Small intestine (tissue), 7 donors: ENCODE measurements at regions not wholly inside any gene's neighbourhood (a gene's known extent, or its start where the extent isn't known, plus 50 kb on each side); places are given as distances from the start of the nearest gene placed in this dataset.
"Not testable (repeated sequence)": the region's sequence is repeated elsewhere in the genome, so short reads cannot be mapped to it uniquely, and the experiment has no call there.

Experiments used
- DNase-seq, 2 donors: peaks; one replicate each; pipeline versions ENCODE4 v3.0.0 to v3.0.0-alpha.2; 2013
- FAIRE-seq: peaks from 2 replicates; lab custom pipeline; 2012; peaks lifted over from hg19 to GRCh38; lab: Jason Lieb, UNC
- H3K27ac ChIP-seq, 3 donors: one replicate each; pipeline ENCODE4 v1.5.1; 2013; ENCODE audit warnings: low read length in 2 of 3, mild to moderate bottlenecking in 2 of 3, control low read depth in 1 of 3, inconsistent platforms in 1 of 3, low read depth in 1 of 3, moderate library complexity in 1 of 3
- H3K27me3 ChIP-seq, 3 donors: one replicate each; pipeline ENCODE4 v1.6.1; 2013; ENCODE audit warnings: low read length in 3 of 3, inconsistent platforms in 1 of 3; ENCODE audit not compliant: control insufficient read depth in 3 of 3, insufficient read depth in 3 of 3
- H3K36me3 ChIP-seq, 3 donors: one replicate each; pipeline ENCODE4 v1.6.1; 2013; ENCODE audit warnings: low read length in 3 of 3, inconsistent platforms in 1 of 3, low read depth in 1 of 3, mild to moderate bottlenecking in 1 of 3, moderate library complexity in 1 of 3; ENCODE audit not compliant: control insufficient read depth in 3 of 3, insufficient read depth in 2 of 3
- H3K4me1 ChIP-seq, 3 donors: one replicate each; pipeline ENCODE4 v1.6.1; 2013; ENCODE audit warnings: low read length in 2 of 3, inconsistent platforms in 1 of 3, low read depth in 1 of 3, mild to moderate bottlenecking in 1 of 3, moderate library complexity in 1 of 3; ENCODE audit not compliant: control insufficient read depth in 3 of 3, insufficient read depth in 2 of 3
- H3K4me3 ChIP-seq, 3 donors: one replicate each; pipeline ENCODE4 v1.5.1; 2013; ENCODE audit warnings: low read length in 3 of 3, control low read depth in 1 of 3, inconsistent platforms in 1 of 3, low read depth in 1 of 3, mild to moderate bottlenecking in 1 of 3, moderate library complexity in 1 of 3
- H3K9me3 ChIP-seq, 2 donors: one replicate each; pipeline ENCODE4 v1.6.1; 2013; ENCODE audit warnings: low read depth in 1 of 2, low read length in 1 of 2; ENCODE audit not compliant: control insufficient read depth in 2 of 2, insufficient read depth in 1 of 2
- WGBS, 3 donors: extraction: QIAGEN DNeasy Blood & Tissue Kit; methylation state at CpG; one replicate each; pipeline ENCODE4 v1.1.7; 2013; 5-methylcytosine and 5-hydroxymethylcytosine counted together
- donor health status: healthy with polysubstance abuse.
- donor health status: control.
- donor health status: control.
- donor health status: Bipolar disorder and iron deficiency.
- donor health status: healthy.

- Histone ChIP-seq H3K4me1 (peaks cover 0 to 3% (median 0%) of the 10 kb centered on the region in 3 donors), H3K27me3 (no peaks in the 10 kb centered on the region), H3K4me3 (no peak overlapping the region), H3K27ac (no peak overlapping the region), H3K9me3 (peaks cover 0 to 5% of the 10 kb centered on the region in 2 donors), H3K36me3 (no peaks in the 10 kb centered on the region)
- peak; percentile 86 for FAIRE-seq
- no peak for DNase-seq
These were observed 130.4 kb downstream of the MSL3 start for GRCh38 chrX:11888421-11888820.

DNA sequence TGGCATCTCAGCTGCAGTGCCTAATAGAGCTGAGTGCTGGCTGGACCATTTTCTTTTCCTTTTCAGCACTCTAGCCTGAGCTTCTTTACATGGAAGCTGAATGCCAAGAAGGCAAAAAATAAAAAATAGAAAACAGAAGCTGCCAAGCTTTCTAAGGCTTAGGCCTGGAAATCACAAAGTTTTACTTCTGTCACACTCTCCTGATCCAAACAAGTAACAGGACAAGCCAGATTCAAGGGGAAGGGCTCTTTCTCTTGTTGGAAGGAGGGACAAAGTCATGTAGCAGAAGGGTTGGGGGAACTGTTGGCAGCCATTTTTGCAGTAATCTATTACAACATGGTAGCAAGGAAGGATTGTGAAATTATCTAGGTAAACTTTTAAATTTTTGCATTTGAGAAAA is 131.8 kb downstream of the MSL3 start:
- H3K36me3 ChIP-seq, result no peaks in the 10 kb centered on the region
- FAIRE-seq, result no peak
- H3K27me3 ChIP-seq, result no peaks in the 10 kb centered on the region
- H3K9me3 ChIP-seq, result peaks cover 0 to 5% of the 10 kb centered on the region in 2 donors
- H3K4me1 ChIP-seq, result peaks cover 0 to 8% (median 0%) of the 10 kb centered on the region in 3 donors
- no peak overlapping the region for H3K4me3 ChIP-seq
- no peak for DNase-seq
- H3K27ac ChIP-seq, result no peak overlapping the region

DNA sequence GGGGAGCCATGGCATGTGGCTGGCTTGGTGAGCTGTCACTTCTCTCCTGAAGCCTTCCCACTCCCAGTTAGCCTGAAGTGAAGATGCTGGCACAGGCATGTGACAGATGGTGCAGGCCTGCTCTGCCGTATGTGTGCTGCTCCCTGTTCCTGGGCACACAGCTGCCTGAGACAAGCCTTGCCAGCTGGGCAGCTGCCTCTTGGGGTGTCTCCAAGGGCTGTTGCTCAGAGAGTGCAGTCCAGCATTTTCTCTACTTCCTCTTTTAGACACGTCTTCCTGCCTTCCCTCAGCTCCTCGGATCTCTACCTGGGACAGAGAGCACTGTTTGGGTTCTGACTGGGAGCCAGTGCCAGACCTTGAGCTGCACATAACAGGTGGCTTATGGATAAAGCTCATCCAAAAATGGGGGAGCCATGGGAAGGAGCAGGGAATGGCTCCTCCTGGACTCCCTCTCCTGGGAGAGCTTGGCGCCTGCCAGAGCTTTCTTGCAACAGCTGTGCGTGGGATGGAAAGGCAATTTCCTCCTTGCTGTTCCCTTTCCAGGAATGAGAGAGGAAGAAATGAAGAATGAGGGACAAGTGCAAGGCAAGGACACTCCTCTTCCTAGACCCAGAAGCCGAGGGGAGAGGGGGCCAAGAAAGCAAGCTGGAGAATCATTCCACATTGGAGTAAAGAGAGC is 132.9 kb downstream of the MSL3 start:
- no peak for FAIRE-seq
- H3K4me3 ChIP-seq, result no peak overlapping the region

DNA sequence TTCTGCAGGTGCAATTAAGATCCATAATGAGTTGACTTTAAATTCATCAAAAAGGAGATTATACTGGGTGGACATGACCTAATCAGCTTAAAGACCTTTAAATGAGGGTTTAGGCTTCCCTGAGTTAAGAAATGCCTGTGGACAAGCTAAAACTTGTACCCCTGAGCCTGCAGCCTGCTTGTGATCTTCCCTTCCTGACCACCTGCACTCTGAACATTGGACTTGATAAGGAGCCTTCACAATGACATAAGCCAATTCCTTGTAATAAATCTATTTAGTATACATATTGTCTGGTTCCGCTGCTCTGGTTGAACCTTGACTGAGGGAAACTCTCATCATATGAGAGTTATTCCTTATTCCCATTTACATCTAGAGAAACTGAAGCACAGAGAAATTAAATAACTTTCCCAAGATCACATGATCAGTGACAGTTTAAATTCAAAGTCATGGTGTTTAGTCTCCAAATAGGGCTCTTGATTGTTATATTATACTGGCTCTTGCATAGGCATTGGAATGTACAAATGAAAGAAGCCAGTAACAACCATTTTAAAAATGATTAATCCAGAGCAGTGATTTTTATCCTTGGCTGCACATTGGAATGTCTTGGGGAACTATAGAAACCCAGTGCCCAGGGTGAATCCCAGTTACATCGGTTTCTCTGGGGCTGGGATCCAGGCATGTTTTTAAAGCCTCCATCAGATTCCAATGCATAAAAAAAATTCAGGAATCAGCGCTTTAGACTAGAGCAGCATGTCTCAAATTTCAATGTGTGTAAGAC is 136.1 kb downstream of the MSL3 start:
- peak overlapping the region in 1 of 3 donors; percentile 22 for H3K27ac ChIP-seq
- WGBS, 3 donors, result 27 to 73% (median 41%) methylated on average over 3 of the region's 3 CpGs
- peaks cover 0 to 9% of the 10 kb centered on the region in 2 donors for H3K9me3 ChIP-seq
- peak; percentile 14 to 82 for DNase-seq
- peaks cover 0 to 5% (median 0%) of the 10 kb centered on the region in 3 donors for H3K4me1 ChIP-seq
- no peak for FAIRE-seq
- no peak overlapping the region for H3K4me3 ChIP-seq
- no peaks in the 10 kb centered on the region for H3K36me3 ChIP-seq
- no peaks in the 10 kb centered on the region for H3K27me3 ChIP-seq

More for the DNA sequence above, 132.9 kb downstream of the MSL3 start:
- Histone ChIP-seq H3K4me1 (peaks cover 0 to 8% (median 0%) of the 10 kb centered on the region in 3 donors), H3K27me3 (no peaks in the 10 kb centered on the region), H3K27ac (no peak overlapping the region), H3K9me3 (peaks cover 0 to 5% of the 10 kb centered on the region in 2 donors), H3K36me3 (no peaks in the 10 kb centered on the region)
- 18 to 51% (median 22%) methylated on average over 5 to 6 of the region's 6 CpGs for WGBS, 3 donors
- DNase-seq, result peak in 1 of 2 donors; percentile 49

GRCh38 chrX:11899091-11899490 is 141.1 kb downstream of the MSL3 start:
- Histone ChIP-seq H3K36me3 (no peaks in the 10 kb centered on the region), H3K4me3 (no peak overlapping the region), H3K27ac (no peak overlapping the region), H3K4me1 (peaks cover 0 to 5% (median 0%) of the 10 kb centered on the region in 3 donors), H3K9me3 (peaks cover 0 to 4% of the 10 kb centered on the region in 2 donors), H3K27me3 (no peaks in the 10 kb centered on the region)
- no peak for FAIRE-seq
- WGBS, 3 donors, result 4 to 26% (median 11%) methylated on average over 2 of the region's 2 CpGs
- DNase-seq, result no peak

DNA sequence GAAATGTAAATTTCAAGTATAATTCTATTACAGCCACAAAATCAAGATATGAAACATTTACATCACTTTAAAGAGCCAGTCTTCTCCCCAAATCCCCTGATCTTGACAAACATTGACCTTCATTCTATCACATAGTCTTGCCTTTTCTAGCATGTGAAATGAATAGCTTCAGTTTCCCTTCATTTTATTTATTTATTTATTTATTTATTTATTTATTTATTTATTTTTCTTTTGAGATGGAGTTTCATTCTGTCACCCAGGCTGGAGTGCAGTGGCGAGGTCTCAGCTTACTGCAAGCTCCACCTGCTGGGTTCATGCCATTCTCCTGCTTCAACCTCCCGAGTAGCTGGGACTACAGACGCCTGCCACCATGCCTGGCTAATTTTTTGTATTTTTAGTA is 147.9 kb downstream of the MSL3 start:
- H3K27ac ChIP-seq, H3K4me3 ChIP-seq, H3K36me3 ChIP-seq, FAIRE-seq, H3K9me3 ChIP-seq, H3K4me1 ChIP-seq, H3K27me3 ChIP-seq, DNase-seq: not testable (repeated sequence)
- WGBS, 3 donors, result 72 to 93% (median 92%) methylated on average over 3 of the region's 3 CpGs

- FAIRE-seq (no peak), DNase-seq (peak; percentile 1 to 42)
- no peak overlapping the region for H3K4me3 ChIP-seq
- WGBS, 3 donors, result 3 to 9% (median 5%) methylated on average over 2 of the region's 2 CpGs
- H3K27ac ChIP-seq, result no peak overlapping the region
- H3K9me3 ChIP-seq, result no peaks in the 10 kb centered on the region
- no peaks in the 10 kb centered on the region for H3K36me3 ChIP-seq
- no peaks in the 10 kb centered on the region for H3K4me1 ChIP-seq
- H3K27me3 ChIP-seq, result no peaks in the 10 kb centered on the region
These were observed 150.3 kb downstream of the MSL3 start for GRCh38 chrX:11908371-11908770.

- Histone ChIP-seq H3K4me1 (no peaks in the 10 kb centered on the region), H3K27ac (no peak overlapping the region), H3K9me3 (no peaks in the 10 kb centered on the region), H3K27me3 (no peaks in the 10 kb centered on the region), H3K4me3 (no peak overlapping the region), H3K36me3 (no peaks in the 10 kb centered on the region)
- FAIRE-seq (no peak), DNase-seq (no peak)
- 86 to 90% (median 87%) methylated on average over 3 of the region's 3 CpGs for WGBS, 3 donors
These were observed 155.0 kb downstream of the MSL3 start for GRCh38 chrX:11913001-11913400.
